Activated naive CD4-positive, alpha-beta T cell treated with anti-CD3 and anti-CD28 coated beads, Interleukin-2, amount 50 U/mL, for 24 hours (primary cell): ENCODE measurements at regions not wholly inside any gene's neighbourhood (a gene's known extent, or its start where the extent isn't known, plus 50 kb on each side); places are given as distances from the start of the nearest gene placed in this dataset.
"Not testable (repeated sequence)": the region's sequence is repeated elsewhere in the genome, so short reads cannot be mapped to it uniquely, and the experiment has no call there.

Experiments used
- H3K27ac Mint-ChIP-seq: one replicate; pipeline ENCODE4 v1.8.0; 2021; ENCODE audit warnings: mild to moderate bottlenecking, mixed read lengths
- H3K27me3 Mint-ChIP-seq: one replicate; pipeline ENCODE4 v1.8.0; 2021; ENCODE audit warnings: mixed read lengths
- H3K36me3 Mint-ChIP-seq: one replicate; pipeline ENCODE4 v1.8.0; 2021; ENCODE audit warnings: mixed read lengths
- H3K4me1 Mint-ChIP-seq: one replicate; pipeline ENCODE4 v1.8.0; 2021; ENCODE audit warnings: mixed read lengths
- H3K4me3 Mint-ChIP-seq: one replicate; pipeline ENCODE4 v1.8.0; 2021; ENCODE audit warnings: mild to moderate bottlenecking, mixed read lengths
- H3K9me3 Mint-ChIP-seq: one replicate; pipeline ENCODE4 v1.8.0; 2021; ENCODE audit warnings: mixed read lengths

- no peaks in the 10 kb centered on the region for H3K36me3 Mint-ChIP-seq
- H3K9me3 Mint-ChIP-seq = no peaks in the 10 kb centered on the region
- no peak overlapping the region for H3K4me3 Mint-ChIP-seq
- peaks cover 14% of the 10 kb centered on the region for H3K27me3 Mint-ChIP-seq
- no peaks in the 10 kb centered on the region for H3K4me1 Mint-ChIP-seq
- no peak overlapping the region for H3K27ac Mint-ChIP-seq
Observed at GRCh38 chr2:88396209-88396608, 56.3 kb downstream of the FOXI3 start.

DNA sequence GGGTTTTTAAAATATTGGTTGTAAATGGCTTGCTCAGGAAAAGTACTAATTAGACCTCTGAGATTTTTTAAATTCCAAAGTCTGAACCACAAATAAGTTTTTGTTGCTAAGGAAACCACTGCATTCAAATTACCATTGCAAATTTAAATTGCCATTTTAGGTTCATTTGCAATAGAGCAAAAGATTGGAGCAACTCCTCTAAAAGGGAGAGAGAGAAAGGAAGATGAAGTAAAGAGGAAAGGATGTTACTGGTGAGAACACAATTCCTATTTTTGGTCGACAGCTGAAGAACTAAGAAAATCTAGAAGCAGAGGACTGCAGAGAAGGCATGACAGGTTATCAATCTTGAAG is 74.9 kb downstream of the FOXI3 start:
- Mint-ChIP-seq H3K9me3 (no peaks in the 10 kb centered on the region), H3K27me3 (peaks cover 9% of the 10 kb centered on the region), H3K27ac (no peak overlapping the region), H3K36me3 (no peaks in the 10 kb centered on the region), H3K4me3 (no peak overlapping the region), H3K4me1 (no peaks in the 10 kb centered on the region)

GRCh38 chr2:88372042-88372441 is 80.5 kb downstream of the FOXI3 start:
- Mint-ChIP-seq H3K27me3 (peaks cover 6% of the 10 kb centered on the region), H3K36me3 (no peaks in the 10 kb centered on the region), H3K9me3 (no peaks in the 10 kb centered on the region), H3K4me3 (no peak overlapping the region), H3K4me1 (no peaks in the 10 kb centered on the region), H3K27ac (no peak overlapping the region)

DNA sequence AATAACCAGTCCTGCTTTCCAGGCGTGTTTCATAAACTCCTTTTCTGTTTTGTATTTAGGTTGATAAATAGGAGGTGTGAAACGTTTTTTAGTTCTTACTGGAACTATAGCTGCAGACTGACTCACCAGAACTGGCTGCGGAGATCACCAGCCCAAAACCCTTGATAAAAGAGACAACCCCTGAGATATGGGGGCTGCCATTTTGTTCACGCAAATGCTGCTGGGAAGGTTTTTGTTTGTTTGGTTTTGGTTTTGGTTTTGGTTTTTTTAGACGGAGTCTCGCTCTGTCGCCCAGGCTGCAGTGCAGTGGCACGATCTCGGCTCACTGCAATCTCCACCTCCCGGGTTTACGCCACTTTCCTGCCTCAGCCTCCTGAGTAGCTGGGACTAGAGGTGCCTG is 87.1 kb downstream of the FOXI3 start:
- H3K27ac Mint-ChIP-seq, H3K27me3 Mint-ChIP-seq, H3K9me3 Mint-ChIP-seq, H3K4me1 Mint-ChIP-seq, H3K4me3 Mint-ChIP-seq, H3K36me3 Mint-ChIP-seq: not testable (repeated sequence)

- Mint-ChIP-seq H3K27me3 (peaks cover 11% of the 10 kb centered on the region), H3K4me3 (no peak overlapping the region), H3K27ac (no peak overlapping the region), H3K36me3 (no peaks in the 10 kb centered on the region), H3K4me1 (peaks cover 7% of the 10 kb centered on the region), H3K9me3 (no peaks in the 10 kb centered on the region)
Observed at GRCh38 chr2:88355486-88355885, 97.0 kb downstream of the FOXI3 start.

DNA sequence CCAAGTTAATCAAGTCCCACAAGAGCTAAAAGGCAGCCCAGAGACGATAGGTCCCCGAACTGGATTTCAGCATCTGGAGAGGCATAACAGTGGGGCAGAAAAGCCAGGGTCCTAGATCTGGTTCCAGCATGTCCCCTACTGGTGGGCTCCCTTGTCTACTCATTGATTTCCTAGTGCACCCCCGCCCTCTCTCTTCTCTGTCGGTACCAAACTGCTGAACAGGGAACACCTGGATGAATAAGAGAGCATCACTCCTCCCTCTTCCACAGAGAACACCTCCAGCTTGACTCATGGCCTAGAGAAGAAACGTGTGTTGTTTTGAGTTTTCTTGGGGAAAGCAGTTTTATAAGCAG is 101.3 kb downstream of the FOXI3 start:
- Mint-ChIP-seq H3K27ac (no peak overlapping the region), H3K4me3 (peak overlapping the region; percentile 75), H3K4me1 (peaks cover 11% of the 10 kb centered on the region), H3K36me3 (no peaks in the 10 kb centered on the region), H3K9me3 (no peaks in the 10 kb centered on the region), H3K27me3 (peaks cover 10% of the 10 kb centered on the region)

- H3K27ac Mint-ChIP-seq = no peak overlapping the region
- H3K27me3 Mint-ChIP-seq = peaks cover 10% of the 10 kb centered on the region
- H3K4me3 Mint-ChIP-seq = peak overlapping the region; percentile 75
- H3K36me3 Mint-ChIP-seq = no peaks in the 10 kb centered on the region
- H3K9me3 Mint-ChIP-seq = no peaks in the 10 kb centered on the region
- H3K4me1 Mint-ChIP-seq = peaks cover 11% of the 10 kb centered on the region
Observed at GRCh38 chr2:88350331-88351248, 101.9 kb downstream of the FOXI3 start.

DNA sequence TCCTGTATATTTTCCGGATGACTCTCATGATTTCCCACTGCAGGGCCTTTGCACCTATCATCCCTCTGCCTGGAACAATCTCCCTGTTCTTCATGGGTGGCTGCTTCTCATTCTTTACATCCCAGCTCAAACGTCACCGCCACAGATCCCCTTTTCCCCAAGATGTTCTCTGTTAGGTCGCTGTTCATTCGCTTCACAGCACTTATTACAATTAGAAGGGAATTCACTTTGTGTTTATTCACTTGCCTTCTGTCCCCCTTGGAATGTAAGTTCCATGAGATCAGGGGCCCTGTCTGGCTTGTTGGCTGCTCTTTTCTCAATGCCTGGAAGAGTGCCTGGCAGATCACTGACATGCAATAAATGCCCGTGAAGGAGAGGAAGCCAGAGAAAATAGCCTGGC is 106.7 kb downstream of the FOXI3 start:
- Mint-ChIP-seq H3K27me3 (peaks cover 2% of the 10 kb centered on the region), H3K9me3 (no peaks in the 10 kb centered on the region), H3K36me3 (no peaks in the 10 kb centered on the region), H3K4me1 (peaks cover 13% of the 10 kb centered on the region), H3K27ac (no peak overlapping the region), H3K4me3 (no peak overlapping the region)

GRCh38 chr2:88342749-88343148 is 109.7 kb downstream of the FOXI3 start:
- Mint-ChIP-seq H3K36me3 (no peaks in the 10 kb centered on the region), H3K27ac (no peak overlapping the region), H3K27me3 (peaks cover 2% of the 10 kb centered on the region), H3K9me3 (no peaks in the 10 kb centered on the region), H3K4me3 (peak overlapping the region; percentile 59), H3K4me1 (peaks cover 7% of the 10 kb centered on the region)

DNA sequence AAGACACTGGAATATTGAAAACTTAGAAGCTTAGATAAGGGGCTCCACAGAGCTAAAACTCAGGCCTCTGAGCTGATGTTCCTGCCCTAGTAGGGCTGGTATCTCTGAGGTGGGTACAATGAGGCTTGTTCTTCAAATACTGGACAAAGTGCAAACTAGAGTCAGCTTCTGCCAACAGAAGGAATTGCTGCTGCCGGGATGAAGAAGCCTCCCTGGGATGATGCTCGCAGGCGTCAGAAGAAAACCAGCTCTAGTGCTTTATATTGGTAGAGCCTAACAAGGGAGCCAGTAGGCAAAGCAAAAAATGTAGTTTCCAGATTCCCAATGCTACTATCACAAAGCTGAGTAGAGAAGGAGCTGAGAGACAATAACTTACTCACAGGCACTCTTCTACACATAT is 118.1 kb downstream of the FOXI3 start:
- Mint-ChIP-seq H3K4me3 (no peak overlapping the region), H3K9me3 (no peaks in the 10 kb centered on the region), H3K4me1 (peaks cover 8% of the 10 kb centered on the region), H3K36me3 (no peaks in the 10 kb centered on the region), H3K27me3 (peaks cover 13% of the 10 kb centered on the region), H3K27ac (no peak overlapping the region)

DNA sequence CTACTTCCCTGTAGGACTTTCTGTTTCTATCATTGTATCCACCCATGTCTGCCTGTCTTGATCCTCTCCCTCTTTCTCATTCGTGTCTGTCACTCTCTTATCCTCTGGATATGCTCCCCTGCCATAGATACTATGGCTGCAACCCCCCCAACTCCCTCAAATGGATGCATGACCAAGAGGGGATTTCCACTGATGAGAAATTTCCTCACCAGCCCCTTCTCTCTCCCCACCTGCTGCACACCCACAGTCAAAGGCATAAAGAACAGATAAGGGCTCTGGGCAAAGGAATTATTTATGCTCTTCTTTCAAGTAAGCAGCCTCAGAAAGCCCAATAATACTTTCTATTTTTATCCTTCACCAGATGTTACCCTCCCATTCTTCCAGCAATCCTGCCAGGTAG is 121.3 kb downstream of the FOXI3 start:
- H3K27ac Mint-ChIP-seq = peak overlapping the region; percentile 59
- H3K9me3 Mint-ChIP-seq = no peaks in the 10 kb centered on the region
- H3K4me1 Mint-ChIP-seq = peaks cover 8% of the 10 kb centered on the region
- H3K27me3 Mint-ChIP-seq = peaks cover 8% of the 10 kb centered on the region
- H3K4me3 Mint-ChIP-seq = no peak overlapping the region
- H3K36me3 Mint-ChIP-seq = no peaks in the 10 kb centered on the region

DNA sequence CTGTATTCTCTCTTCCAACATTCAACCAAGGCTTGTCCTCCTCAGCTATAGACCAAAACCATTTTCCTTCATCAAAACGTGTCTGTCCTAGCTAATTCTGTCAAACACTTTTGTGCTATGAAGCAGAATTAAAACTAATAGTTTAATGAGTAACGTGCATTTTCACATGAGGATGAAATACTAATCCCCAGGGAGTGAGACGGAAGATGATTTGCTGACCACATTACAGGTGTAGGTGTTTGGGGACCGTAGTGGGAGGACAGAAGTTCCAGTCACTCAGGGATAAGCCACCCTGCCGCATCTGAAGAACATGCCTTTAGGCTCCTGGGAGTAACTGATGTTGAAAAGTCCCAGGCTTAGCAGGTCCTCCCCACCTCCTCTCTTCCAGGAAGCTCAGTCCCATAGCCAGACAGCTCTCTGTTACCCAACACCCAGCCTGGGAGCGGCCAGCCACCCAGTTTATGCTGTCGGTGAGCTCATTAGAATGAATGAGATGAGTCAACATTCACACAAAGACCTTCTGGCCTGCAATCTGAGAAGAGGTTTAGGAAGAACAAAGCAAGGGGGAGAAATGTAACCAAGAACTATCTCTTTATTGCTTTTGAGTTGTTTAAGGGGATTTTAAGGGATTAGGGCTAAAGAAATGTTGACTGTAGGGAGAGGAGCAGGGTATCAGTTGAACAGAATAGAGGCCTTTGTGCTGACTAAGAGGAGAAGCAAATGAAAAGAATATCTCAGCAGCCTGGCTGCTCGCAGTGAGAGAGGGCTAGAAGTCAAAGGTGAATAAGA is 122.5 kb downstream of the FOXI3 start:
- H3K27me3 Mint-ChIP-seq = peaks cover 8% of the 10 kb centered on the region
- H3K4me3 Mint-ChIP-seq = no peak overlapping the region
- H3K4me1 Mint-ChIP-seq = peaks cover 8% of the 10 kb centered on the region
- H3K36me3 Mint-ChIP-seq = no peaks in the 10 kb centered on the region
- no peaks in the 10 kb centered on the region for H3K9me3 Mint-ChIP-seq
- H3K27ac Mint-ChIP-seq = peak overlapping the region; percentile 82

DNA sequence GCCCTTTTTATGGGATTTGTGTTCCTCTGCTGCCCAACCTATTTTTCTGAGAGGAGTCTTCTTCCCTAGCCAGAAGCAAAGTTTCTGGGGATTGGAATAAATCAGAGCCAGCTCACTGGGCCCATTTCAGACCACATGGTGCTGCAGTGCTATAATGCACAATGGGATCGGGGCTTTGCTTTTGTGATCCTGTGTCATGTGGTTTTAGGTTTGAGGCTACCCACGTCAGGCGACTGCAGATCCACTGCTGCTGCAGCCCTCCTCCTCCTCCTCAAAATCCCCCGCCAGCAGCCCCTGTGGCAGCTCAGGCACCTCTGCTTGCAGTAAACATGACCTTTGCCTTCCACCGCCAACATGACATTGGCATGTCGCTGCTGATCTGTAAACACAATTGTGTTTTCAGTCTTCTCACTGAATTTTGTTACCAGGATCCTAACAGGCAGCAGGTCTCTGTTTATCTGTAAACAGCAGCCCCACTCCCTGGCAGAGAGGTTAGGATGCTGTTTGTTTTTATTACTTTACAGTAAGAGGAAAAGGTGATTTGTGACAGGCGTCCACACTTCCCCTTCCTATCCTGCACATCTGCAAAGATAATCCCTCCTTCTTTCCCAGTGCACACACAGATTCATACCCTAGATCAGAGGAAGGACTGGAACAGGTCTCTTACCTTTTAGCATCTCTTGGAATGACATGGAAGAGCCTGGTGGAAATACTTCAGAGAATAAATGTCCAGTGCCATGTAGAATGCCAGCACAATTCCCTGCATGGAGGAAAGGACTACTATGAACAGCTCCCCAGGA is 130.8 kb downstream of the FOXI3 start:
- H3K36me3 Mint-ChIP-seq = no peaks in the 10 kb centered on the region
- no peak overlapping the region for H3K27ac Mint-ChIP-seq
- no peaks in the 10 kb centered on the region for H3K4me1 Mint-ChIP-seq
- no peaks in the 10 kb centered on the region for H3K9me3 Mint-ChIP-seq
- H3K27me3 Mint-ChIP-seq = peaks cover 7% of the 10 kb centered on the region
- H3K4me3 Mint-ChIP-seq = no peak overlapping the region

- no peaks in the 10 kb centered on the region for H3K9me3 Mint-ChIP-seq
Observed at GRCh38 chr2:88320076-88320773, 132.3 kb downstream of the FOXI3 start.

DNA sequence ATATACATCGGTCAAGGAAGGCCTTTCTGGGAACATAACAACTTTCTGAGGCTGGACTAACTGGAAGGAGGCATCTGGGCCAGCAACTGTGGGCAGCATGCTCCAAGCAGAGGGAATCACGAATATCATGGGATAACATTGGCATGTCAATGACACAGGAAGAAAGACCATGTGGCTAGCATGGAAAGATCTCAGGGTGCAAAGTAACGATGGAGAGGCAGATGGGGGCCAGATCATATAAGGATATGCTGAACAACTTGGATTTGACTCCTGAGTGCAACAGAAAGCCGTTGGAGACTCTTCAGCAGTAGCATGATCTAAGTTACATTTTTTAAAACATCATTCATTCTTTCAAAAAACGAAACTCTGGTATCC is 133.6 kb downstream of the FOXI3 start:
- Mint-ChIP-seq H3K27me3 (peaks cover 10% of the 10 kb centered on the region), H3K9me3 (no peaks in the 10 kb centered on the region), H3K36me3 (no peaks in the 10 kb centered on the region), H3K27ac (no peak overlapping the region), H3K4me1 (no peaks in the 10 kb centered on the region), H3K4me3 (no peak overlapping the region)

More at GRCh38 chr2:88320076-88320773, 132.3 kb downstream of the FOXI3 start:
- H3K27ac Mint-ChIP-seq = no peak overlapping the region
- no peak overlapping the region for H3K4me3 Mint-ChIP-seq
- H3K4me1 Mint-ChIP-seq = no peaks in the 10 kb centered on the region
- no peaks in the 10 kb centered on the region for H3K36me3 Mint-ChIP-seq
- H3K27me3 Mint-ChIP-seq = peaks cover 10% of the 10 kb centered on the region
